Trophoblast cell (in vitro differentiated cells and primary cell): ENCODE measurements at regions not wholly inside any gene's neighbourhood (a gene's known extent, or its start where the extent isn't known, plus 50 kb on each side); places are given as distances from the start of the nearest gene placed in this dataset.
"Not testable (repeated sequence)": the region's sequence is repeated elsewhere in the genome, so short reads cannot be mapped to it uniquely, and the experiment has no call there.

ENCODE experiments used
- DNase-seq, 2 donors: peaks; one replicate each; pipeline ENCODE4 v3.0.0-alpha.2; 2016
- H2AFZ ChIP-seq: 2 replicates; pipeline ENCODE4 v1.6.1; 2013; ENCODE audit warnings: low read length, moderate library complexity, mild to moderate bottlenecking; ENCODE audit not compliant: insufficient read depth, poor library complexity
- H2AK5ac ChIP-seq: 2 replicates; pipeline ENCODE4 v1.6.1; 2013; ENCODE audit warnings: mild to moderate bottlenecking, low read length
- H2BK120ac ChIP-seq: 2 replicates; pipeline ENCODE4 v1.6.1; 2013; ENCODE audit warnings: low read length, mild to moderate bottlenecking, moderate library complexity; ENCODE audit not compliant: insufficient read depth, poor library complexity
- H2BK12ac ChIP-seq: 2 replicates; pipeline ENCODE4 v1.6.1; 2013; ENCODE audit warnings: mild to moderate bottlenecking, low read length, moderate library complexity
- H2BK5ac ChIP-seq: 2 replicates; pipeline ENCODE4 v1.6.1; 2013; ENCODE audit warnings: low read length, low read depth, moderate library complexity, mild to moderate bottlenecking; ENCODE audit not compliant: poor library complexity
- H3K14ac ChIP-seq: 2 replicates; pipeline ENCODE4 v1.6.1; 2013; ENCODE audit warnings: mild to moderate bottlenecking, low read length
- H3K18ac ChIP-seq: 2 replicates; pipeline ENCODE4 v1.6.1; 2013; ENCODE audit warnings: mild to moderate bottlenecking, low read length
- H3K23ac ChIP-seq: 2 replicates; pipeline ENCODE4 v1.6.1; 2013; ENCODE audit warnings: low read length
- H3K27ac ChIP-seq: 2 replicates; pipeline ENCODE4 v1.5.1; 2013; ENCODE audit warnings: low read depth, mild to moderate bottlenecking, inconsistent platforms, low read length, moderate library complexity
- H3K27me3 ChIP-seq: 2 replicates; pipeline ENCODE4 v1.6.1; 2013; ENCODE audit warnings: inconsistent platforms, mild to moderate bottlenecking, low read length, moderate library complexity; ENCODE audit not compliant: insufficient read depth
- H3K36me3 ChIP-seq, 2 experiments: 1 replicate in 1 of 2; 2 replicates in 1 of 2; pipeline ENCODE4 v1.6.1; 2013; ENCODE audit warnings: low read length in 2 of 2, mild to moderate bottlenecking in 2 of 2, moderate library complexity in 1 of 2; ENCODE audit not compliant: insufficient read depth in 2 of 2, control insufficient read depth in 1 of 2
- H3K4ac ChIP-seq: 2 replicates; pipeline ENCODE4 v1.6.1; 2013; ENCODE audit warnings: low read depth, mild to moderate bottlenecking, low read length, moderate library complexity
- H3K4me1 ChIP-seq, 2 experiments: 1 replicate in 1 of 2; 2 replicates in 1 of 2; pipeline ENCODE4 v1.6.1; 2013; ENCODE audit warnings: low read length in 2 of 2, mild to moderate bottlenecking in 2 of 2, moderate library complexity in 1 of 2; ENCODE audit not compliant: insufficient read depth in 2 of 2, control insufficient read depth in 1 of 2
- H3K4me2 ChIP-seq: 2 replicates; pipeline ENCODE4 v1.6.1; 2013; ENCODE audit warnings: inconsistent platforms, mild to moderate bottlenecking, low read length, moderate library complexity
- H3K4me3 ChIP-seq: 2 replicates; pipeline ENCODE4 v1.5.1; 2013; ENCODE audit warnings: mild to moderate bottlenecking, low read depth, low read length, inconsistent platforms
- H3K79me1 ChIP-seq: one replicate; pipeline ENCODE4 v1.6.1; 2013; ENCODE audit warnings: low read length
- H3K79me2 ChIP-seq: 2 replicates; pipeline ENCODE4 v1.6.1; 2013; ENCODE audit warnings: low read length, mild to moderate bottlenecking; ENCODE audit not compliant: control insufficient read depth, insufficient read depth, poor library complexity
- H3K9ac ChIP-seq: 2 replicates; pipeline ENCODE4 v1.6.1; 2013; ENCODE audit warnings: mild to moderate bottlenecking, low read length
- H3K9me3 ChIP-seq: 2 replicates; pipeline ENCODE4 v1.6.1; 2013; ENCODE audit warnings: low read depth, mild to moderate bottlenecking, control low read depth, inconsistent platforms, low read length; ENCODE audit not compliant: insufficient read depth
- H4K12ac ChIP-seq: 2 replicates; pipeline ENCODE4 v1.6.1; 2013; ENCODE audit warnings: low read depth, mild to moderate bottlenecking, low read length, moderate library complexity
- H4K8ac ChIP-seq: 2 replicates; pipeline ENCODE4 v1.6.1; 2013; ENCODE audit warnings: low read depth, mild to moderate bottlenecking, low read length, moderate library complexity
- H4K91ac ChIP-seq: one replicate; pipeline ENCODE4 v1.6.1; 2013; ENCODE audit warnings: low read depth, mild to moderate bottlenecking, low read length, moderate library complexity
- whole genome bisulfite sequencing: extraction: QIAGEN DNeasy Blood & Tissue Kit; methylation state at CpG from one replicate; pipeline ENCODE4 v1.1.7; 2013; ENCODE audit warnings: missing lambda C conversion rate; ENCODE audit not compliant: insufficient read length, insufficient coverage; ENCODE audit errors: extremely low coverage; 5-methylcytosine and 5-hydroxymethylcytosine counted together

- DNase-seq: no peak
- no peak overlapping the region for H3K18ac ChIP-seq
- no CpG with 5 or more reads among the region's 4 CpGs for WGBS
Measured at GRCh38 chr15:70588613-70589012, 174.7 kb downstream of the UACA start.

GRCh38 chr15:70587896-70588567 is 175.3 kb downstream of the UACA start:
- no peak overlapping the region for H3K14ac ChIP-seq
- H3K79me1 ChIP-seq: peaks cover 6% of the 10 kb centered on the region
- no peak overlapping the region for H2AK5ac ChIP-seq
- H3K4me1 ChIP-seq: peaks cover 10 to 14% of the 10 kb centered on the region in 2 experiments
- no peak overlapping the region for H3K9ac ChIP-seq
- no peak overlapping the region for H2BK5ac ChIP-seq
- DNase-seq: no peak
- no peak overlapping the region for H3K4me3 ChIP-seq
- no peak overlapping the region for H3K27ac ChIP-seq
- no peak overlapping the region for H3K23ac ChIP-seq
- WGBS: no CpG with 5 or more reads among the region's 10 CpGs
- H4K12ac ChIP-seq: no peak overlapping the region
- no peak overlapping the region for H4K8ac ChIP-seq
- no peak overlapping the region for H2BK120ac ChIP-seq
- H2BK12ac ChIP-seq: no peak overlapping the region
- no peaks in the 10 kb centered on the region for H3K9me3 ChIP-seq
- H3K79me2 ChIP-seq: no peaks in the 10 kb centered on the region
- no peak overlapping the region for H3K18ac ChIP-seq
- H3K27me3 ChIP-seq: no peaks in the 10 kb centered on the region
- no peak overlapping the region for H4K91ac ChIP-seq
- no peak overlapping the region for H3K4me2 ChIP-seq
- H3K4ac ChIP-seq: no peak overlapping the region
- H2AFZ ChIP-seq: no peak overlapping the region
- no peaks in the 10 kb centered on the region for H3K36me3 ChIP-seq

More at GRCh38 chr15:70588613-70589012, 174.7 kb downstream of the UACA start:
- H3K14ac ChIP-seq: no peak overlapping the region
- no peak overlapping the region for H3K4me3 ChIP-seq
- no peak overlapping the region for H3K27ac ChIP-seq
- no peak overlapping the region for H3K4ac ChIP-seq
- no peak overlapping the region for H4K8ac ChIP-seq
- no peak overlapping the region for H2AFZ ChIP-seq
- H3K4me2 ChIP-seq: no peak overlapping the region
- H4K91ac ChIP-seq: no peak overlapping the region
- H3K23ac ChIP-seq: no peak overlapping the region
- no peak overlapping the region for H2BK5ac ChIP-seq
- H3K4me1 ChIP-seq: peaks cover 10 to 14% of the 10 kb centered on the region in 2 experiments
- no peak overlapping the region for H3K9ac ChIP-seq
- no peak overlapping the region for H4K12ac ChIP-seq
- H3K9me3 ChIP-seq: no peaks in the 10 kb centered on the region
- H3K36me3 ChIP-seq: no peaks in the 10 kb centered on the region
- H3K79me1 ChIP-seq: peaks cover 6% of the 10 kb centered on the region
- H2BK120ac ChIP-seq: no peak overlapping the region
- no peaks in the 10 kb centered on the region for H3K27me3 ChIP-seq
- no peak overlapping the region for H2AK5ac ChIP-seq
- H3K79me2 ChIP-seq: no peaks in the 10 kb centered on the region
- H2BK12ac ChIP-seq: no peak overlapping the region

- not testable (repeated sequence) for H3K23ac ChIP-seq, H2BK12ac ChIP-seq, H2AK5ac ChIP-seq, DNase-seq, H3K4ac ChIP-seq, H3K9me3 ChIP-seq, H3K9ac ChIP-seq, H3K36me3 ChIP-seq, H4K12ac ChIP-seq, H3K4me2 ChIP-seq, H4K8ac ChIP-seq, H4K91ac ChIP-seq, H3K4me3 ChIP-seq, H3K14ac ChIP-seq, H2AFZ ChIP-seq, H3K79me1 ChIP-seq, H3K27ac ChIP-seq, H3K79me2 ChIP-seq, H2BK5ac ChIP-seq, H3K18ac ChIP-seq, H2BK120ac ChIP-seq, H3K27me3 ChIP-seq
- H3K4me1 ChIP-seq: peaks cover 10 to 14% of the 10 kb centered on the region in 2 experiments
- WGBS: no CpG with 5 or more reads among the region's 40 CpGs
Measured at GRCh38 chr15:70587012-70587634, 176.2 kb downstream of the UACA start.

GRCh38 chr15:70586241-70586640 is 177.1 kb downstream of the UACA start:
- Histone ChIP-seq H3K27me3 (no peaks in the 10 kb centered on the region), H4K8ac (no peak overlapping the region), H2BK5ac (no peak overlapping the region), H3K23ac (no peak overlapping the region), H2AFZ (no peak overlapping the region), H3K4ac (no peak overlapping the region), H3K79me1 (peaks cover 6% of the 10 kb centered on the region), H3K4me2 (no peak overlapping the region), H3K27ac (no peak overlapping the region), H3K9me3 (no peaks in the 10 kb centered on the region), H2BK12ac (no peak overlapping the region), H3K9ac (no peak overlapping the region), H2BK120ac (no peak overlapping the region), H3K14ac (no peak overlapping the region), H3K79me2 (no peaks in the 10 kb centered on the region), H3K4me3 (no peak overlapping the region), H3K18ac (no peak overlapping the region), H4K12ac (no peak overlapping the region), H4K91ac (no peak overlapping the region), H3K36me3 (no peaks in the 10 kb centered on the region), H3K4me1 (peaks cover 10 to 14% of the 10 kb centered on the region in 2 experiments), H2AK5ac (no peak overlapping the region)
- whole genome bisulfite sequencing: no CpG with 5 or more reads among the region's 24 CpGs
- DNase-seq: no peak
